AG04450 (cell line): ENCODE measurements at regions not wholly inside any gene's neighbourhood (a gene's known extent, or its start where the extent isn't known, plus 50 kb on each side); places are given as distances from the start of the nearest gene placed in this dataset. TPM values are rescaled to one million over a fixed set of nuclear protein-coding genes. Genes with fewer than 3 reads are reported as not detected.

ENCODE experiments used
- CTCF ChIA-PET: fragments of 300-600, 350-600 bp; formaldehyde crosslinking; extraction: SDS; loops from one replicate; lab custom pipeline; 2022; ENCODE audit warnings: antibody characterized with exemption, inconsistent platforms; lab: Charles Lee
- POLR2A ChIA-PET: fragments of 350-600 bp; formaldehyde crosslinking; extraction: SDS; loops from one replicate; lab custom pipeline; 2021; ENCODE audit warnings: antibody characterized with exemption, inconsistent platforms; lab: Yijun Ruan, JAX
- DNase-seq: peaks from one replicate; pipeline ENCODE4 v3.0.0-alpha.2; 2011; ENCODE audit warnings: low read depth, low spot score
- H3K27ac ChIP-seq: one replicate; pipeline ENCODE4 v1.5.1; 2012; ENCODE audit warnings: low read depth, low read length, control low read depth
- H3K27me3 ChIP-seq: one replicate; pipeline ENCODE4 v1.6.0; 2012; ENCODE audit warnings: low read length; ENCODE audit not compliant: control insufficient read depth, insufficient read depth
- H3K4me3 ChIP-seq: 2 replicates; pipeline ENCODE4 v1.5.1; 2011; ENCODE audit warnings: mild to moderate bottlenecking, low read depth, low read length, control low read depth
- H3K9me3 ChIP-seq: 2 replicates; pipeline ENCODE4 v1.5.1; 2012; ENCODE audit warnings: low read length; ENCODE audit not compliant: control insufficient read depth, insufficient read depth
- small RNA-seq: library from RNA; depleted of rRNA; stranded (forward); fragments of <200 nt; gene quantifications from one replicate; pipeline ENCODE3, GENCODE V24; 2012; ENCODE audit warnings: low read depth; ENCODE audit not compliant: insufficient read length
- TF ChIP-seq, protein P1 (sequence below): IDR thresholded peaks from 2 replicates; pipeline ENCODE4 v1.5.1; 2011; ENCODE audit warnings: low read depth, low read length, control low read depth, inconsistent platforms

GRCh38 chr4:127578967-127579366, 53.8 kb upstream of the INTU start:
- TF ChIP-seq, protein P1, sequence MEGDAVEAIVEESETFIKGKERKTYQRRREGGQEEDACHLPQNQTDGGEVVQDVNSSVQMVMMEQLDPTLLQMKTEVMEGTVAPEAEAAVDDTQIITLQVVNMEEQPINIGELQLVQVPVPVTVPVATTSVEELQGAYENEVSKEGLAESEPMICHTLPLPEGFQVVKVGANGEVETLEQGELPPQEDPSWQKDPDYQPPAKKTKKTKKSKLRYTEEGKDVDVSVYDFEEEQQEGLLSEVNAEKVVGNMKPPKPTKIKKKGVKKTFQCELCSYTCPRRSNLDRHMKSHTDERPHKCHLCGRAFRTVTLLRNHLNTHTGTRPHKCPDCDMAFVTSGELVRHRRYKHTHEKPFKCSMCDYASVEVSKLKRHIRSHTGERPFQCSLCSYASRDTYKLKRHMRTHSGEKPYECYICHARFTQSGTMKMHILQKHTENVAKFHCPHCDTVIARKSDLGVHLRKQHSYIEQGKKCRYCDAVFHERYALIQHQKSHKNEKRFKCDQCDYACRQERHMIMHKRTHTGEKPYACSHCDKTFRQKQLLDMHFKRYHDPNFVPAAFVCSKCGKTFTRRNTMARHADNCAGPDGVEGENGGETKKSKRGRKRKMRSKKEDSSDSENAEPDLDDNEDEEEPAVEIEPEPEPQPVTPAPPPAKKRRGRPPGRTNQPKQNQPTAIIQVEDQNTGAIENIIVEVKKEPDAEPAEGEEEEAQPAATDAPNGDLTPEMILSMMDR = no peak
- ChIA-PET CTCF (no interaction called here), POLR2A (no interaction called here)
- no peaks in the 10 kb centered on the region for H3K9me3 ChIP-seq
- H3K4me3 ChIP-seq = no peak overlapping the region
- no peaks in the 10 kb centered on the region for H3K27me3 ChIP-seq
- no peak for DNase-seq
- no peak overlapping the region for H3K27ac ChIP-seq

DNA sequence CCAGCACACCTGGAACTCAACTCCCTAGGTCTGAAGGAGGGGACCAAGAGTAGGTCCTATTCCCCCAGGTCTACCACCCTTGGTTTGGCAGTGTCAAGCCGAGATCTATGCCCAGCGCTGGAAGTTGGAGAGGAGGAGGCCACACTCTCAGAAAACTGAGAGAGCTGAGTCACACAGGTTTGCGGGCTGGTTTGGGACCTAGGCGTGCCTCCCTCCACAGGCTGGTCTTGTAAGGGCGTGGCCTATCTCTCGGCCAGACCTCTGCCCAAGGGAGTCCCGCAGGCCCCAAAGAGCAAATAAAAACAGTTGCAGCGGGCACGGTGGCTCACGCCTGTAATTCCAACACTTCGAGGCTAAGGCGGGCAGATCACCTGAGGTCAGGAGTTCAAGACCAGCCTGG, 52.9 kb upstream of the INTU start:
- ChIA-PET CTCF (no interaction called here), POLR2A (no interaction called here)
- no peak overlapping the region for H3K4me3 ChIP-seq
- H3K9me3 ChIP-seq = no peaks in the 10 kb centered on the region
- DNase-seq = no peak
- no peak overlapping the region for H3K27ac ChIP-seq
- H3K27me3 ChIP-seq = no peaks in the 10 kb centered on the region
- TF ChIP-seq, protein P1 = no peak

DNA sequence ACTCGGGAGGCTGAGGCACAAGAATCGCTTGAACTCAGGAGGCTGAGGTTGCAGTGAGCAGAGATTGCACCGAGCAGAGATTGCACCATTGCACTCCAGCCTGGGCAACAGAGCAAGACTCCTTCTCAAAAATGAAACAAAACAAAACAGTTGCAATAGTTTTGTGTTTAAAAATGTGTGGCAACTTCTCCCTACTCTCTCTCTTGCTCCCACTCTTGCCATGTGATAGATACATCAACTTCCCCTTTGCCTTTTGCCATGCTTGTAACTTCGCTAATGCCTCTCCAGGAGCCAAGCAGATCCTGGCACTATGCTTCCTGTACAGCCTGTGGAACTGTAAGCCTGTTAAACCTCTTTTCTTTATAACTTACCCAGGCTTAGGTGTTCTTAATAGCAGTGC, 52.5 kb upstream of the INTU start:
- Histone ChIP-seq H3K9me3 (no peaks in the 10 kb centered on the region), H3K27me3 (no peaks in the 10 kb centered on the region), H3K27ac (no peak overlapping the region), H3K4me3 (no peak overlapping the region)
- no peak for DNase-seq
- ChIA-PET CTCF (no interaction called here), POLR2A (no interaction called here)
- TF ChIP-seq, protein P1 = no peak

DNA sequence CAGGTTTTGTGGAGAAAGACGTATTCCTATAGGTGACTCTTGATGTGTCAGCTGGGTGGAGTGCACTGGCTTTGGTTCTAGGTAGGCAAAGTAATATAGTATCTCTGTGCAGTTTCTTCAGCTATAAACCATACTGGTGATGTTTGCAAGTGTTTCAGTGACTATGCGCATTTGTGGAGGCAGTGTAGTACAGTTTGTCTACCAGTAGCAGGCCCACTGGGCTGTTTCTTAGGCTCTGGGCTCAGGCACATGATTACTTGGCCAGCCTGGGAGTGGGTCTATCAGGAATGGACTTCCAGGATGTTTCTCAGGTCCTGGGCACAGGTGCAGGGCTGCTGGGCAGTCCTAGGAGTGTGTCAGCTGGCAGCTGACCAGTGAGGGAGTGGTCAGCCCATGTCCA, 51.9 kb upstream of the INTU start:
- ChIA-PET CTCF (no interaction called here), POLR2A (no interaction called here)
- TF ChIP-seq, protein P1 = no peak
- no peak overlapping the region for H3K4me3 ChIP-seq
- H3K9me3 ChIP-seq = no peaks in the 10 kb centered on the region
- no peak for DNase-seq
- H3K27me3 ChIP-seq = no peaks in the 10 kb centered on the region
- H3K27ac ChIP-seq = no peak overlapping the region

Small RNA genes in the stretch of these regions (small RNA-seq; reads per million reads assigned to genes)
- gene RF00019 = not detected
